HepG2 (cell line): ENCODE measurements at regions not wholly inside any gene's neighbourhood (a gene's known extent, or its start where the extent isn't known, plus 50 kb on each side); places are given as distances from the start of the nearest gene placed in this dataset.

Experiments used
- ATF2 ChIP-seq: sonication (generic); formaldehyde crosslinking; IDR thresholded peaks from 2 replicates; pipeline ENCODE4 v1.4.0; 2020; ENCODE audit warnings: missing genetic modification reagents
- BRCA1 ChIP-seq: sonication (generic); formaldehyde crosslinking; IDR thresholded peaks from 2 replicates; pipeline ENCODE4 v1.4.0; 2020; ENCODE audit warnings: missing genetic modification reagents
- CTCF ChIP-seq: sonication (generic); formaldehyde crosslinking; IDR thresholded peaks from 2 replicates; pipeline ENCODE4 v1.5.0; 2020; ENCODE audit warnings: mild to moderate bottlenecking, missing genetic modification reagents, moderate library complexity
- IRF2 ChIP-seq: IDR thresholded peaks from 2 replicates; pipeline ENCODE4 v1.6.1; 2018; ENCODE audit warnings: missing genetic modification reagents, missing compliant biosample characterization
- IRF9 ChIP-seq: sonication (generic); formaldehyde crosslinking; IDR thresholded peaks from 2 replicates; pipeline ENCODE4 v1.8.0; 2022; ENCODE audit warnings: missing genetic modification reagents, mild to moderate bottlenecking, borderline replicate concordance
- RAD51 ChIP-seq: fragments of 450-650 bp; IDR thresholded peaks from 2 replicates; pipeline ENCODE4 v1.6.1; 2016; ENCODE audit warnings: borderline replicate concordance
- TAF1 ChIP-seq: sonication (generic); formaldehyde crosslinking; IDR thresholded peaks from 2 replicates; pipeline ENCODE4 v1.4.0; 2020; ENCODE audit warnings: missing genetic modification reagents
- ZNF274 ChIP-seq: sonication (generic); formaldehyde crosslinking; IDR thresholded peaks from 2 replicates; pipeline ENCODE4 v1.5.1; 2020; ENCODE audit warnings: mild to moderate bottlenecking, missing genetic modification reagents
- ZNF280D ChIP-seq: sonication (generic); formaldehyde crosslinking; IDR thresholded peaks from 2 replicates; pipeline ENCODE4 v1.5.1; 2020; ENCODE audit warnings: mild to moderate bottlenecking, missing genetic modification reagents

- TF ChIP-seq ZNF274 (CRISPR knock-in tag) (no peak), TAF1 (CRISPR knock-in tag) (no peak), ZNF280D (CRISPR knock-in tag) (no peak), BRCA1 (CRISPR knock-in tag) (no peak), CTCF (CRISPR knock-in tag) (no peak), RAD51 (no peak), IRF2 (CRISPR knock-in tag) (no peak), IRF9 (CRISPR knock-in tag) (no peak), ATF2 (no peak)
These were observed 379.2 kb upstream of the IRX1 start for GRCh38 chr5:3216386-3216785.
